ENCODE measurements at regions not wholly inside any gene's neighbourhood (a gene's known extent, or its start where the extent isn't known, plus 50 kb on each side); places are given as distances from the start of the nearest gene placed in this dataset.

DNA sequence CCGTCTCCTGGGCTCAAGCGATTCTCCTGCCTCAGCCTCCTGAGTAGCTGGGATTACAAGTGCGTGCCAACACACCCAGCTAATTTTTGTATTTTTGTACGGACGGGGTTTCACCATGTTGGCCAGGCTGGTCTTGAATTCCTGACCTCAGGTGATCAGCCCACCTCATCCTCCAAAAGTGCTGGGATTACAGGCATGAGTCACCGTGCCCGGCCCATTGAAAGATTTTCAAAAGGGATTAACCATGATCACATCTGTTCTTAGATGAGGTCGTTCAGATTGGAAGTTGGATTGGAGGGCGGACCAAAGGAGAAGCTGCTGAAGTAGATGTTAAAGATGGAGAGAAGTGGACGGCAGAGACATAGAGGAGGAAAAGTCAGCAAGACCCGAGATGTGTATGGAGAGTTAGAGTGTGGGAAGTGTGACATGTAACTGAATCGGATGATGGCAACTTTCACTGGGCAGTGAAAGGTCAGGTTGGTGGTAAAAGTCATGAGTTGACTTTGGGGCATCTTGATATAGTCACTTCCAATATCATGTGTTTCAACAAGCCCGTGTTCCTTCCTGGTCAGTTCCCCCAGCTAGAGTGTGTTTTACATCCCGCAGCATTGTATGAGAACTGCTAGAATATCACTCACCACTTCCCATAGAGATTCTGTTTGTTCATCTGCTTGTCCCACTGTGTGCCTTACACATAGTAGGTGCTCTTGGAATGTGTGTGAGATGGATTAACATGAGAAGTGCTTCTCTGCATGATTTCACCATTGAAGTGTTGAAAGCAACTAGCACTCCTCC is 54.4 kb upstream of the TINAGL1 start:
- Histone ChIP-seq H3K4me3 (replicated peaks in 1 of 3) (no peak overlapping the region), H3K9me3 (no peaks in the 10 kb centered on the region), H3K27ac (no peak overlapping the region), H3K36me3 (no peaks in the 10 kb centered on the region), H3K27me3 (no peaks in the 10 kb centered on the region), H3K4me1 (peaks cover 0 to 11% of the 10 kb centered on the region in 2 donors)
- 80 to 82% methylated on average over 14 of the region's 14 CpGs for WGBS, 2 donors
- no peak for DNase-seq
- intact Hi-C loops (cut with DNase I), result no loop called here
- TF ChIP-seq CTCF (IDR thresholded peaks at IDR 0.05) (no peak), POLR2A (IDR thresholded peaks at IDR 0.05) (no peak)

DNA sequence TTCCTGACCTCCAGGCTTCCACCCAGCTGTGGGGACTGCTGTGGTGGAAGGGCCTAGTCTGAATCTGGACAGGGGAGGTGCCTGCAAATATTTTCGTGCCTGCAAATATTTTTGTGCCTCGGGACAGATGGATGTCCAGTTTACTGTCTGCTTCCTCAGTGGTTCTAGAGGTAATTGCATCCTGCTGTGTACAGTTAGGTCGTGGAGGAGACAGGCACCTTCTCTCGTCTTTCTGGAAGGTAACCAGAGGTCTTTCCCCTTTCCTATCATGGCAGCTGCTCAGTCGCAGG is 53.8 kb upstream of the TINAGL1 start:
- no peak overlapping the region for H3K27ac ChIP-seq
- 76 to 79% methylated on average over 5 of the region's 5 CpGs for WGBS, 2 donors
- TF ChIP-seq CTCF (IDR thresholded peaks at IDR 0.05), result no peak
- TF ChIP-seq POLR2A (IDR thresholded peaks at IDR 0.05), result no peak

DNA sequence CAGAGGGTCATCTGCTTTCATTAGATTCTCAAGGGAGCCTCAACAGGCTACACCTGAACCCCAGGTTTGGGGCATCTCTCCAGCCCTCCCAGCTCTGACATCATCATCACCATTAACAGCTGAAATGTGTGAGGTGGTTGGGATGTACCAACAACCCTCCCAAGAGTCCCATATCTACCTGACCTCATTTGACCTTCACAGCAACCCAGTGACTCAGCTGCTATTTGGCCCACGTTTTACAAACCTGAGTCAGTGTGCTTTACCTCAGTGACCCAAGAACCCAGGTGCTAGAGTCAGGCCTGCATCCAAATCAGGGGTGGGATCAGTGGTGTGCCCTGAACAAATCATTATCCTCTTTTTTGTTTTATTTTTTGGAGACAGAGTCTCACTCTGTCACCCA is 53.3 kb upstream of the TINAGL1 start:
- TF ChIP-seq CTCF (IDR thresholded peaks at IDR 0.05) (no peak), POLR2A (IDR thresholded peaks at IDR 0.05) (no peak)
- Histone ChIP-seq H3K27me3 (no peaks in the 10 kb centered on the region), H3K36me3 (no peaks in the 10 kb centered on the region), H3K27ac (no peak overlapping the region), H3K4me1 (peaks cover 0 to 11% of the 10 kb centered on the region in 2 donors), H3K9me3 (no peaks in the 10 kb centered on the region), H3K4me3 (replicated peaks in 1 of 3) (no peak overlapping the region)
- 45 to 53% methylated on average over 1 of the region's 1 CpG for WGBS, 2 donors
- DNase-seq, result no peak
- intact Hi-C loops (cut with DNase I), result no loop called here

More for the DNA sequence above, 53.8 kb upstream of the TINAGL1 start:
- DNase-seq, result no peak
- Histone ChIP-seq H3K4me1 (peaks cover 0 to 11% of the 10 kb centered on the region in 2 donors), H3K9me3 (no peaks in the 10 kb centered on the region), H3K4me3 (replicated peaks in 1 of 3) (no peak overlapping the region), H3K36me3 (no peaks in the 10 kb centered on the region), H3K27me3 (no peaks in the 10 kb centered on the region)
- intact Hi-C loops (cut with DNase I), result no loop called here

DNA sequence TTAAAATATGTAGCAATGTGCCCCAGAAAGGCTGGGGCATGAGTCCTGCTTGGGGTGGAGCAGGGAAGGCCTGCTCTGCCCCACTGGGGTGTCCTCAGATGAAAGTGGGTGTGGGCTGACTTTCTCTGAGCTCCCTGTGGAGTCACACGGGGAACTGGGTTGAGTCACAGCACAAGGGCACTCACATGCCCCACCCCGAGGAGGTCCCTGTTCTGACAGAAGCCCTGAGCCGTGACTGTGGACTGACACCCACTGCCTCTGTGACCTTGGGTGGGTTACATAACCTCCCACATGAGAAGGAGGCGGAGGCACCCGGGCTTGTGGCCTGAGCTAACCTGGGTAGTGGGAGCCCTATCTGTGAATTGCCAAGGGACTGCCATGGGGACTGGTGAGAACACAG is 52.5 kb upstream of the TINAGL1 start:
- peak; percentile 82 to 84 for DNase-seq
- TF ChIP-seq CTCF (IDR thresholded peaks at IDR 0.05), result no peak
- no peak for TF ChIP-seq POLR2A (IDR thresholded peaks at IDR 0.05)
- intact Hi-C loops (cut with DNase I), result no loop called here
- no peaks in the 10 kb centered on the region for H3K27me3 ChIP-seq
- H3K27ac ChIP-seq, result peak overlapping the region in 2 of 3 donors; percentile 35 to 40
- H3K4me1 ChIP-seq, result peaks cover 0 to 11% of the 10 kb centered on the region in 2 donors
- H3K36me3 ChIP-seq, result no peaks in the 10 kb centered on the region
- no peaks in the 10 kb centered on the region for H3K9me3 ChIP-seq
- 34 to 40% methylated on average over 4 to 5 of the region's 5 CpGs for WGBS, 2 donors
- H3K4me3 ChIP-seq (replicated peaks in 1 of 3), result no peak overlapping the region

DNA sequence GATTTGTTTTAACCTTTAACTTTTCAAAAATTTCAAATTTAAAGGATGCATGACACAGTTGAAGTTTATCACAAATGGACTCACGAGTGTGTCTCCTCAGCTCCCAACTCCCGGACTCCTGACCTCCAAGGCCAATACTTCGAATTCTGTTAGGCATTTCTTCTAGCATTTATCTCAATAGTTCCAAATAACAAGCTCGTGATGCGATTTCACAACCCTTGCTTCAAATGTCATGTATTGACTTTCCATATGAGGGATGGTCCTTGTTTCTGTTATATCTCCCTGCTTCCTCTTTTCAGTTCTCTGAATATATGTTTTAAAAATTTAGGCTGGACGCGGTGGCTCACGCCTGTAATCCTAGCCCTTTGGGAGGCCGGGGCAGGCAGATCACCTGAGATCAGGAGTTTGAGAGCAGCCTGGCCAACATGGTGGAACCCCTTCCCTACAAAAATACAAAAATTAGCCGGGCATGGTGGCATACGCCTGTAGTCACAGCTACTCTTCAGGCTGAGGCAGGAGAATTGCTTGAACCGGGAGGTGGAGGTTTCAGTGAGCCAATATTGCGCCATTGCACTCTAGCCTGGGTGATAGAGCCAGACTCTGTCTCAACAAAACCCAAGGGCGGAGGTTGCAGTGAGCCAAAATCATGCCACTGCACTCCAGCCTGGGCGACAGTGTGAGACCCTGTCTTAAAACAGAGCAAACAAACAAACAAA is 52.0 kb upstream of the TINAGL1 start:
- no peak for DNase-seq
- H3K27ac ChIP-seq, result peak overlapping the region in 1 of 3 donors; percentile 35
- WGBS, 2 donors, result 92 to 94% methylated on average over 15 of the region's 15 CpGs
- no peaks in the 10 kb centered on the region for H3K36me3 ChIP-seq
- H3K9me3 ChIP-seq, result no peaks in the 10 kb centered on the region
- H3K27me3 ChIP-seq, result no peaks in the 10 kb centered on the region
- peaks cover 0 to 11% of the 10 kb centered on the region in 2 donors for H3K4me1 ChIP-seq
- intact Hi-C loops (cut with DNase I), result no loop called here
- H3K4me3 ChIP-seq (replicated peaks in 1 of 3), result no peak overlapping the region
- TF ChIP-seq CTCF (IDR thresholded peaks at IDR 0.05) (no peak), POLR2A (IDR thresholded peaks at IDR 0.05) (no peak)

Measured in thyroid gland (tissue), 4 donors.